A673 (cell line): ENCODE measurements at regions not wholly inside any gene's neighbourhood (a gene's known extent, or its start where the extent isn't known, plus 50 kb on each side); places are given as distances from the start of the nearest gene placed in this dataset.

Experiments used
- BruUV-seq: library from RNA; stranded (reverse); fragments of 400-500 nt; replicated peaks from 2 replicates; lab custom pipeline; 2021; lab: Mats Ljungman, UMichigan
- CTCF ChIA-PET: fragments of 300-600 bp; sonication (Branson Sonifier 250); formaldehyde crosslinking; loops from one replicate; lab custom pipeline; 2022; ENCODE audit warnings: antibody characterized with exemption; lab: Charles Lee
- POLR2A ChIA-PET: fragments of 300-600 bp; sonication (Branson Sonifier 250); formaldehyde crosslinking; loops from one replicate; lab custom pipeline; 2022; ENCODE audit warnings: antibody characterized with exemption; ENCODE audit not compliant: low non-redundant PET; lab: Charles Lee
- DNase-seq: peaks from one replicate; pipeline ENCODE4 v3.0.0-alpha.2; 2015; ENCODE audit warnings: low spot score
- H3K27ac ChIP-seq: fragments of 200-600 bp; sonication (generic); 2 replicates; pipeline ENCODE4 v1.5.1; 2016; ENCODE audit warnings: mixed run types, low read depth, mild to moderate bottlenecking, mixed read lengths, antibody characterized with exemption, low read length; ENCODE audit not compliant: poor library complexity, severe bottlenecking
- H3K27me3 ChIP-seq: fragments of 200-600 bp; sonication (generic); replicated peaks from 2 replicates; pipeline ENCODE4 v1.6.1; 2017; ENCODE audit warnings: mixed run types, low read depth, mild to moderate bottlenecking, mixed read lengths, antibody characterized with exemption, low read length; ENCODE audit not compliant: insufficient read depth, poor library complexity
- H3K36me3 ChIP-seq: fragments of 200-600 bp; sonication (generic); 2 replicates; pipeline ENCODE4 v1.6.1; 2016; ENCODE audit warnings: mixed run types, mild to moderate bottlenecking, mixed read lengths, antibody characterized with exemption, low read length; ENCODE audit not compliant: insufficient read depth, poor library complexity, severe bottlenecking
- H3K4me1 ChIP-seq: fragments of 200-600 bp; sonication (generic); 2 replicates; pipeline ENCODE4 v1.6.1; 2017; ENCODE audit warnings: mixed run types, mild to moderate bottlenecking, mixed read lengths, antibody characterized with exemption, low read length; ENCODE audit not compliant: insufficient read depth, poor library complexity, severe bottlenecking
- H3K4me3 ChIP-seq: fragments of 200-600 bp; sonication (generic); 2 replicates; pipeline ENCODE4 v1.5.1; 2016; ENCODE audit warnings: low read depth, mixed run types, mild to moderate bottlenecking, mixed read lengths, low read length; ENCODE audit not compliant: poor library complexity, severe bottlenecking
- H3K9me3 ChIP-seq: fragments of 200-600 bp; sonication (generic); 2 replicates; pipeline ENCODE4 v1.6.1; 2016; ENCODE audit warnings: mixed run types, low read depth, mild to moderate bottlenecking, mixed read lengths, antibody characterized with exemption, low read length; ENCODE audit not compliant: poor library complexity, severe bottlenecking
- EZH2 ChIP-seq: fragments of 200-600 bp; sonication (generic); IDR thresholded peaks from 2 replicates; pipeline ENCODE4 v1.6.1; 2017; ENCODE audit warnings: borderline replicate concordance, low read depth, mild to moderate bottlenecking, mixed read lengths, antibody characterized with exemption, low read length; ENCODE audit not compliant: poor library complexity, severe bottlenecking
- intact Hi-C: fragments of 100-400 bp; cut with micrococcal nuclease; formaldehyde crosslinking; loops from one replicate; pipeline ENCODE4 v1.10.0; 2022; ENCODE audit not compliant: unreplicated experiment
- TF ChIP-seq, protein P1 (sequence below): fragments of 300-800, 200-600 bp; sonication (generic); conservative IDR thresholded peaks from 2 replicates; pipeline ENCODE4 v1.5.1; 2017; ENCODE audit warnings: low read depth, mild to moderate bottlenecking, antibody characterized with exemption, low read length, moderate library complexity, mixed read lengths

DNA sequence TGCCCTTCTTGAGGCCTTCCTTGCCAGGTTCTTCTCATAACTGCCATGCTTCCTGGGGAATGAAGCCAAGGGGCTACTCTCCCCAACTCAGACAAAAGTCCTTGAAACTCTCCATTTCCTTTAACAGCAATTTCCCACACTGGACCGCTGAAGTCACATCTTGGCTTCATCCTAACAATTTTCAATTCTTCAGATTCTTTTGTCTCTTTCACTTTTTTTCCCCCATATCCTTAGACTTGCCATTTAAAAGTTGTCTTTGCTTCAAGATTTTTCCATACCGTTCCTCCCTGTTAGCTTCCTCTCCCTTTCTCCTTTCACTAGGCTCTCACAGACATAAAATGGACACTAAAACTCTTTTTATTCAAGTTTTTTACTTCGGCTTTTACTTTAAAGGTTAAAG lies 93.1 kb upstream of the ITGA1 start:
- ChIA-PET POLR2A (no interaction called here), CTCF (no interaction called here)
- DNase-seq: no peak
- no peaks in the 10 kb centered on the region for H3K9me3 ChIP-seq
- no TSS peak for BruUV-seq
- H3K4me3 ChIP-seq: no peak overlapping the region
- no peaks in the 10 kb centered on the region for H3K4me1 ChIP-seq
- H3K27me3 ChIP-seq: no peaks in the 10 kb centered on the region
- H3K27ac ChIP-seq: no peak overlapping the region
- intact Hi-C loops: loop anchor here (5.0 kb wide), 1 partner anchor 73 kb away; no protein-coding TSS in a partner anchor
- H3K36me3 ChIP-seq: no peaks in the 10 kb centered on the region
- no peak for TF ChIP-seq EZH2

DNA sequence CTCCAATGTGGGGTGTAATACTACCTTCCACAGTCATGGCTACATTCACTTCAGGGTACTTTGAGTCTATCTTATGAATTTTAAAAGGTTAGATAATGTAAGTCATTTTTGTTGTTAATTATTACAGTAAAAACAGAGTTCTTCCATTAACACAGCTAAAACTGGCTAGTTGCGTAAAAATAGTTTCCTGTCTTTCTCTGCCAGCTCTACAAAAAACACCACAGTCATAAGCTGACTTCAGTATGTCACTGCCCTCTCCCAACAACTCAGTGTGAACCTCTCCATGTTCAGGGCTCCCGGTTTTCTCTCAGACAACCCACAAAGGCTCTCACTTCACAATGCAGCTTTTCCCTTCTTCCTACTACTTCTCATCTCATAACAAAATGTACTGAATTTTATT lies 84.8 kb upstream of the ITGA1 start:
- TF ChIP-seq, protein P1, sequence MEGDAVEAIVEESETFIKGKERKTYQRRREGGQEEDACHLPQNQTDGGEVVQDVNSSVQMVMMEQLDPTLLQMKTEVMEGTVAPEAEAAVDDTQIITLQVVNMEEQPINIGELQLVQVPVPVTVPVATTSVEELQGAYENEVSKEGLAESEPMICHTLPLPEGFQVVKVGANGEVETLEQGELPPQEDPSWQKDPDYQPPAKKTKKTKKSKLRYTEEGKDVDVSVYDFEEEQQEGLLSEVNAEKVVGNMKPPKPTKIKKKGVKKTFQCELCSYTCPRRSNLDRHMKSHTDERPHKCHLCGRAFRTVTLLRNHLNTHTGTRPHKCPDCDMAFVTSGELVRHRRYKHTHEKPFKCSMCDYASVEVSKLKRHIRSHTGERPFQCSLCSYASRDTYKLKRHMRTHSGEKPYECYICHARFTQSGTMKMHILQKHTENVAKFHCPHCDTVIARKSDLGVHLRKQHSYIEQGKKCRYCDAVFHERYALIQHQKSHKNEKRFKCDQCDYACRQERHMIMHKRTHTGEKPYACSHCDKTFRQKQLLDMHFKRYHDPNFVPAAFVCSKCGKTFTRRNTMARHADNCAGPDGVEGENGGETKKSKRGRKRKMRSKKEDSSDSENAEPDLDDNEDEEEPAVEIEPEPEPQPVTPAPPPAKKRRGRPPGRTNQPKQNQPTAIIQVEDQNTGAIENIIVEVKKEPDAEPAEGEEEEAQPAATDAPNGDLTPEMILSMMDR: no peak
- TF ChIP-seq EZH2: no peak
- Histone ChIP-seq H3K27me3 (no peaks in the 10 kb centered on the region), H3K4me1 (peaks cover 6% of the 10 kb centered on the region), H3K9me3 (no peaks in the 10 kb centered on the region), H3K4me3 (no peak overlapping the region), H3K27ac (no peak overlapping the region), H3K36me3 (no peaks in the 10 kb centered on the region)
- peak; percentile 19 for DNase-seq
- ChIA-PET CTCF (no interaction called here), POLR2A (no interaction called here)
- intact Hi-C loops: no loop called here
- no TSS peak for BruUV-seq

DNA sequence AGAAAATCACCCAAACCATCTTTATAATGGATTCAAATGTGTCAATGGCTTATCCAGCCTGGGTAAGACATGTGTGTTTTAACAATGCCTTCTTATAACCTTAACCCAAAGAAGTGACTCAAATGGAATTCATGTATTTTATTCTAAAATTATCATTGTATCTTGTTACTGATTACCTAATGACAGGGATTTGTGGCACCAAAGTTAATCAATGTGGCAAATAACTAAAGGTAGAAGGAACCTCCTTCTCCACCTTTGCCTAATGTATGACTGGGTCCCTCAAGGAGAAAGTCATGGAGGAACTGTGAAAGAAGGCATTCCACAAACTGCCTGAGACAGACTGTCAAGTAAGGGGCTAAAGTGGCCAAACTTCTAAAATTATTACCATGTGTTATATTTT lies 84.4 kb upstream of the ITGA1 start:
- no peak for DNase-seq
- Histone ChIP-seq H3K27me3 (no peaks in the 10 kb centered on the region), H3K36me3 (no peaks in the 10 kb centered on the region), H3K4me3 (no peak overlapping the region), H3K27ac (no peak overlapping the region), H3K4me1 (peaks cover 6% of the 10 kb centered on the region), H3K9me3 (no peaks in the 10 kb centered on the region)
- POLR2A ChIA-PET: no interaction called here
- intact Hi-C loops: no loop called here
- TF ChIP-seq, protein P1: no peak
- no peak for TF ChIP-seq EZH2
- CTCF ChIA-PET: no interaction called here
- BruUV-seq: no TSS peak

DNA sequence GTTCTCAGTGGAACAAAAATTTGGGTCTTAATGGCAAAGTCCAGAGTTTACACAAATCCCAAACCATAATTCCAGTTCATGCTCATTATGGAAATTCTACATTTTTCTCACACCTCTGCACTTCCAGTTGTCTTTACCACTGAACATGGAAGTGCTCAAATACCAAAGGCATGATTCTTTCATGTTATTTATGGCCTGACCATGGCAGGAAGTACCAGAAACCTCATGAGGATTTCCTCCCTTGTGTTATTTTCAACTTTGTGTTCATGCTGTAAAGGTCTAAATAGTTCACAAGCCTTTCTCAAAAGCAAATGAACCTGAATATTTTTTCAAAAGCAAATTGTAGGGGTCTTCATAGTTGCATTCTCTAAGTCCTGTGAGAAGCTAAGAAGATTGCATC lies 82.0 kb upstream of the ITGA1 start:
- no peak for DNase-seq
- no peak for TF ChIP-seq EZH2
- TF ChIP-seq, protein P1: no peak
- Histone ChIP-seq H3K4me1 (peaks cover 6% of the 10 kb centered on the region), H3K36me3 (no peaks in the 10 kb centered on the region), H3K27me3 (no peaks in the 10 kb centered on the region), H3K27ac (no peak overlapping the region), H3K4me3 (no peak overlapping the region), H3K9me3 (no peaks in the 10 kb centered on the region)
- intact Hi-C loops: no loop called here
- ChIA-PET CTCF (no interaction called here), POLR2A (no interaction called here)
- BruUV-seq: no TSS peak
